Urothelium cell line (cell line): ENCODE measurements at regions not wholly inside any gene's neighbourhood (a gene's known extent, or its start where the extent isn't known, plus 50 kb on each side); places are given as distances from the start of the nearest gene placed in this dataset.

ENCODE experiments used
- DNase-seq: peaks from one replicate; pipeline ENCODE4 v3.0.0; 2011; ENCODE audit warnings: low spot score, mixed read lengths
- FAIRE-seq: peaks from 2 replicates; lab custom pipeline; 2011; peaks lifted over from hg19 to GRCh38; lab: Jason Lieb, UNC

- DNase-seq: no peak
- FAIRE-seq: no peak
Measured at GRCh38 chr6:169940481-169941271, 189.3 kb downstream of the ERMARD start.

DNA sequence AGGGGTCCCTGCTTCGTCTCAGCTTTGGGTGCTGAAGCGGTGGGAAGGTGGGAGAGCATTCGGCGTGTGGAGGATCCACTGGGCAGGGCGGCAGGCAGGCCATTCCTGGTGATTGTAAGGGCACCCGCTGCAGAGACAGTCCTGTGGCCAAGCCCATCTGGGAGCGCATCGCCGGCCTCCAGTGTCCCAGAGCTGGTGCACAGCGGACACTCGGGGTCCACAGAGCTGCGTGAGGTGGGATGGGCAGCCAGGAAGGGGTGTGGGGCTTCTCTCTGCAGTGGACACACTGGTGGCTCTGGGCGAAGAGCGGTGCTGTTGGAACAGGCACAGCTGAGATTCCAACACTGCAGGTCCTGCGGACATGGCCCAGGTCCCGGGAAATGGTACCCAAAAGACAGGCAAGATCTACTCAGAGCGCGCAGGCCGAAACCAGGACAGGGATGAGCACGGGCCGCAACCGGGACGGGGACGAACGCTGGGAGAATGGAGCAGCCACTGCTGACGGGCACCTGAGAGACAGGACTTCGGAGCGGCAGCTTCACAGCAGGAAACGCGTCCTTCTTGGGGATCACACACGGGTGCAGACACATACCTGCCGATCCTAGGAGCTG, 188.2 kb downstream of the ERMARD start:
- DNase-seq (no peak), FAIRE-seq (no peak)

DNA sequence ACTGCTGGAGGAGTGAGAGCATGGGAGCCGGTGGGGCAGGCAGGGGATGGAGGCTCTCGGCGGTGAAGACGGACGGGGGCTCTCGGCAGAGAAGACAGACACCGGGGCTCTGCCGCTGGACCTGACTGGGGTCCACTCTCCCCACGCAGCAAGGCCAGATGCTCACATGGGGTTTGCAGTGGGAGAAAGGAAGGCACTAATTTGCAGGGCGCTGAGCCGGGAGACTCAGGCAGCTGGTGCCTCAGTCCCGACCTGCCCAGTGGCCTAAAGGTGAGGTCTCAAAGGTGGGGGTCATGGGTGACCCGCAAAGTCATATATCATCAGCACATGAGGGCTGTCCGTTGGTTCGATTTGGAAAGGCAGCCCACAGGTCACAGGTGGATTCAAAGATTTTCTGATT, 187.3 kb downstream of the ERMARD start:
- no peak for FAIRE-seq
- DNase-seq: no peak

DNA sequence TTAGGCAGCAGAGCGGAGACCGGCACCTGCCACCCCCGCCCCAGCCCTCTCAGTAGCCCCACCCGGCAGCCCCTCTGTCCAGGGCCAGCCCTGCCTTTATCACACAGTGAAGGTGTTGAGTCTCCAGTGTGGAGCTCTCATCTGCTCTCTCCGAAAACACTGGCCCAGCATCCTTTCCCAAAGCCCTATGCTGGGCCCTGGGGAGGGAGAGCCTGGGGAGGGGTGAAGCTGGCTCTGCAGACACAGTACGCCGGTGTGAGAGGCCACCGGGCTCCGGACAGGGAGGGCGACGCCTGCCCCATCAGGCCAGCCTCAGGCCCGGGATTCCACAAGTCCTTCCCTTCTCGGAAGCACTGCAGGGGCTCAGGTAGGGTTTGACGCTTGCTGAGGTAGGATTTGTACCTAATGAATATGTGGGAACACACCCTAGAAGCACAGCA, 186.9 kb downstream of the ERMARD start:
- FAIRE-seq (no peak), DNase-seq (no peak)

GRCh38 chr6:169937389-169938261, 186.2 kb downstream of the ERMARD start:
- DNase-seq (no peak), FAIRE-seq (no peak)

GRCh38 chr6:169936355-169936975, 185.0 kb downstream of the ERMARD start:
- no peak for FAIRE-seq
- no peak for DNase-seq

- no peak for FAIRE-seq
- no peak for DNase-seq
Measured at GRCh38 chr6:169935861-169936260, 184.4 kb downstream of the ERMARD start.

GRCh38 chr6:169935348-169935718, 183.9 kb downstream of the ERMARD start:
- FAIRE-seq (no peak), DNase-seq (peak; percentile 29)

- DNase-seq (no peak), FAIRE-seq (no peak)
Measured at GRCh38 chr6:169934699-169935347, 183.4 kb downstream of the ERMARD start.

DNA sequence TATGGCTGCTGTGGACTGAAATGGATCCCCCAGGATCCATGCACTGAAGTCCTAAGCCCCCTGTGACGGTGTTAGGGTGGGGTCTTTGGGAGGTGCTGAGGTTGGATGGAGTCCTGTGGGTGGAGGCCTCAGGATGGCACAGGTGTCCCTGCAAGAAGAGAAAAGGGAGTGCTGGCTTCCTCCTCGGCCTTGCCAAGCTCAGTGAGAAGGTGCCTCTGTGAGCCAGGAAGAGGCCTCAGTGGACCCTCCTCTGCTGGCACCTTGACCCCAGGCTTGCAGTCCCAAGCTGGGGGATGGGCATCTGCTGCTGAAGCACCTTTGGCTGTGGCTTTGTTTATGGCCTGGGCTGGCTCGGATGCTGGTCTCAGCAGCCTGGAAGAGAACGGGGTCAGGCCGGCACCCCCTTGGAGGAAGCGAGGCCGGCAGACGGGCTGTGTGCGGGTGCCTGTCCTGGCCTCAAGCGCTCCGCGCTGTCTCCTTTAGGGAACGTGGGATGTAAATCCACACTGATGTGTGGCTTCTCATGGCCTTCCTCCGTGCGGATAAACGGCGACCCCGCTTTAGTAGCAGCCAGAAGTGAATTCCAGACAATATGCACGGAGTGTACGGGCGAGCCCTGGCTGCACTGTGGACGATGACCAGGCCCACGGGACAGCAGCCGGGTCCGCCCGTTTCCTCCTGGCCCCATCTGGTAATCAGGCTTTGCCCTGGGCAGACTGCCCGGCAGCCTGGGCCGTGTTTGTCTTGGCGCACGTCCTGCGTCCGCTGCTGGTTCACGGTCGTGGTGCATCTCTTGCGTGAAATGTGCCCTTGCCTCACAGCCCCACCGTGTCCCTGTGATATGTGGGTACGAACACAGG, 182.6 kb downstream of the ERMARD start:
- DNase-seq: no peak
- no peak for FAIRE-seq

- DNase-seq (no peak), FAIRE-seq (no peak)
Measured at GRCh38 chr6:169933251-169933821, 181.9 kb downstream of the ERMARD start.

DNA sequence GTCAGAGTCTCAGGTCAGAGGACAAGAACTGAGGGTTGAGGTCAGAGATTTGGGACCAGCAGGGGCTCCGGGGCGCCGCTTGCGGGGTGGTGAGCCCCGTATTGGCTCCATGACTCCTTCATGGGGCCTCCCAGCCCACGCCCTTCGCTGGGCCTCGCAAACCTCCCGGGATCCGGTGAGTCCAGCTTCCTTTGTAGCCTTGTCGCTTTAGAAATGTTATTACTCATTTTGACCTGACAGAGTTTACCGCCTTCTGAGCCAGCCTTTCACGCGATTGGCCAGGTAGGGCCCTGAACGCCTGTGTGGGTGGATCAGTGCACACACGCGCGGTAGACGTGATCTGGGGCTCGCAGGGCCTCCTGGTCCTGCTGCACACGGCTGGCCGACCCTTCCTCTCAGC, 181.1 kb downstream of the ERMARD start:
- DNase-seq (peak; percentile 31), FAIRE-seq (no peak)

GRCh38 chr6:169931261-169931660, 179.8 kb downstream of the ERMARD start:
- FAIRE-seq: no peak
- DNase-seq: no peak

DNA sequence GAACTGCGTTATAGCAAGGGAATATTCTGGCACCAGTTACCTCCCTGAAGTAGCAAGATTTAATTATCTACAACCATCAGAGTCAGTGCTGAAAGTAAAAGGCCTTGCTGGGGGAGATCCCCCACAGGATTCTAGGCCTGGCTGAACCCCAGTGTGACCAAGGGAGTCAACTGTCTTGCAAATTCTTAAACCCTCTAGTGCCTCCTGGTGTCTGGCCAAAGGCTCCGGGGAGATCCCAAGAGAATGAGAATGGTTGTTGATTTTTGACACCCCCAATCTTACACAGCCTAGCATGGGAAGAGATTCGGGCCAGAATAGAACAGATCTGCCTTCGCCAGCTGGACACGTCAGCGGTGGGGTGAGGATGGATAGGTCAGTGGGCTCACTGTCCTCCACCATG, 179.4 kb downstream of the ERMARD start:
- FAIRE-seq: no peak
- no peak for DNase-seq

GRCh38 chr6:169927711-169928110, 176.3 kb downstream of the ERMARD start:
- DNase-seq (no peak), FAIRE-seq (no peak)

DNA sequence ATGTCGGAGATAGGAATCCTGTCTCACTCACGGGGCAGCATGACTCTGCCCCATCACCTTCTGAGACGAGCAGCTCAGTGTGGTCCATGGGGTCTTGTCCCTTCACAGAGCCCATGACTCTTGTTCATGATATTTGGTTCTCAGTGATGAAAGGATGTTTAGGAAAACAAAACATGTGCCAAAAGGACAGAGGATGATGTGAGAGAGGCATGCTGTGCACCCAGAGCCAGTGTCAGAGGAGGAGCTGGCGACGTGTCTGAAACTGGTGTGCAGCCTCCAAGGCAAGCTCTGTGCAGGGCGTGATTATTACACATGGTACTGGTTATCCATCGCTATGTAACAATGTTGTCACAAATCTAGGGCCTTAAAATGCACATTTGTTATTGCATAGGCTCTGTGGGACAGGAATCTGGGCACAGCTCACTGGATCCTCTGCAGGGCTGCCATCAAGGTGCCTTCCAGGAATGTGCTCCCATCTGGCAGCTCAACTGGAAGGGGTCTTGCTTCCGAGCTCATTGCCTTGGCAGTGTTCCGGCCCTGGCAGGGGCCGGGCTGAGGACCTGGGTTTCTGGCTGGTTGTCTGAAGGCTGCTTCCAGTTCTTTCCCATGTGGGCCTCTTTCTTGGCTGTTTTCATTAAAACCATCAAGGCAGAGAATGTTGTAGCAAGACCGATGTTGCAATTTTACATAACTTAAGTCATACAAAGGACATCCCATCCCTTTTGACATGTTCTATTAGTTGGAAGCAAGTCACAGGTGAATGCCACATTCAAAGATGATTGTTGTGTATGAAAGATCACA, 175.4 kb downstream of the ERMARD start:
- no peak for FAIRE-seq

GRCh38 chr6:169923468-169924464, 172.3 kb downstream of the ERMARD start:
- no peak for DNase-seq
- no peak for FAIRE-seq

More for the DNA sequence above, 175.4 kb downstream of the ERMARD start:
- no peak for DNase-seq
